Left lung (tissue), 4 donors: ENCODE measurements at regions not wholly inside any gene's neighbourhood (a gene's known extent, or its start where the extent isn't known, plus 50 kb on each side); places are given as distances from the start of the nearest gene placed in this dataset.

Experiments used
- ATAC-seq: fragments of 200-7000 bp; cut with Tn5 transposase; one replicate; pipeline ENCODE4 v1.9.1; 2020; ENCODE audit warnings: moderate library complexity
- DNase-seq, 4 donors: peaks; one replicate each; pipeline ENCODE4 v3.0.0-alpha.2; 2013 to 2020
- H3K27ac ChIP-seq, 2 donors: fragments of 200-600 bp; sonication (generic) in 1 of 2; one replicate each; pipeline versions ENCODE4 v1.5.0 to v1.8.0; 2020 to 2021
- H3K27me3 ChIP-seq, 2 donors: fragments of 200-600 bp; sonication (generic) in 1 of 2; one replicate each; pipeline versions ENCODE4 v1.5.0 to v1.8.0; 2020 to 2021
- H3K36me3 ChIP-seq, 2 donors: fragments of 200-600 bp; sonication (generic) in 1 of 2; one replicate each; pipeline versions ENCODE4 v1.5.0 to v1.8.0; 2020 to 2021
- H3K4me1 ChIP-seq, 2 donors: fragments of 200-600 bp; one replicate each; pipeline ENCODE4 v1.8.0; 2021
- H3K4me3 ChIP-seq, 2 donors: fragments of 200-600 bp; sonication (generic) in 1 of 2; one replicate each; pipeline versions ENCODE4 v1.5.0 to v1.8.0; 2020 to 2021; ENCODE audit warnings: mild to moderate bottlenecking in 1 of 2
- H3K9me3 ChIP-seq, 2 donors: fragments of 200-600 bp; sonication (generic) in 1 of 2; one replicate each; pipeline versions ENCODE4 v1.5.0 to v1.8.0; 2020 to 2021
- intact Hi-C, 2 donors: fragments of 100-400 bp; cut with DNase I; formaldehyde crosslinking; loops; one replicate each; pipeline versions ENCODE4 v1.11.2 to v1.14.2; 2022
- TF ChIP-seq, protein P1 (sequence below), 2 donors: fragments of 200-600 bp; sonication (generic) in 1 of 2; IDR thresholded peaks; one replicate each; pipeline versions ENCODE4 v1.5.0 to v1.8.0; 2021; ENCODE audit warnings: antibody characterized with exemption in 2 of 2
- donor health status: DM: no; HTN: yes; CAD: no.
- donor health status: DM: no; HTN: no; CAD: no.

DNA sequence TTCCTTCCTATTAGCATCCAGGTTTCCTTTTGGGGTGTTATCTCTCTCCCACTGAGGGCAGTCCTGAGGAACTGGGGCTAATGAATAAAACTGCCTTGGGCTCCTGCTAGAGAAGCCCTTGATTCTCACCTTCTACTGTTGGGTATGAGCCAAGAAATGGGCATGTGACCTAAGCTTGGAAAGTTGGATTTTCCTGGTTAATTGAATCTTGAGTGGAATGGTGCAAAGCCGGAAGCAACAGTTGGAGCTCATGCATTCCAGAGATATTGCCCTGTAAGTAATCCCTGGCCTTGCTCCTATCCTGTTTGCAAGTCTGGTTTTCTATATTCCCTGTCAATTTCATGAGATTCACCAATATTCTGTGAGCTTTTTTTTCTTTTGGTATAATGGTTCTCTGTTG lies 158.5 kb upstream of the ELL2 start:
- no peaks in the 10 kb centered on the region for H3K4me1 ChIP-seq
- H3K9me3 ChIP-seq = no peaks in the 10 kb centered on the region
- H3K4me3 ChIP-seq = no peak overlapping the region
- intact Hi-C loops = no loop called here
- no peaks in the 10 kb centered on the region for H3K36me3 ChIP-seq
- H3K27me3 ChIP-seq = no peaks in the 10 kb centered on the region
- no peak overlapping the region for H3K27ac ChIP-seq
- ATAC-seq = no peak
- TF ChIP-seq, protein P1, sequence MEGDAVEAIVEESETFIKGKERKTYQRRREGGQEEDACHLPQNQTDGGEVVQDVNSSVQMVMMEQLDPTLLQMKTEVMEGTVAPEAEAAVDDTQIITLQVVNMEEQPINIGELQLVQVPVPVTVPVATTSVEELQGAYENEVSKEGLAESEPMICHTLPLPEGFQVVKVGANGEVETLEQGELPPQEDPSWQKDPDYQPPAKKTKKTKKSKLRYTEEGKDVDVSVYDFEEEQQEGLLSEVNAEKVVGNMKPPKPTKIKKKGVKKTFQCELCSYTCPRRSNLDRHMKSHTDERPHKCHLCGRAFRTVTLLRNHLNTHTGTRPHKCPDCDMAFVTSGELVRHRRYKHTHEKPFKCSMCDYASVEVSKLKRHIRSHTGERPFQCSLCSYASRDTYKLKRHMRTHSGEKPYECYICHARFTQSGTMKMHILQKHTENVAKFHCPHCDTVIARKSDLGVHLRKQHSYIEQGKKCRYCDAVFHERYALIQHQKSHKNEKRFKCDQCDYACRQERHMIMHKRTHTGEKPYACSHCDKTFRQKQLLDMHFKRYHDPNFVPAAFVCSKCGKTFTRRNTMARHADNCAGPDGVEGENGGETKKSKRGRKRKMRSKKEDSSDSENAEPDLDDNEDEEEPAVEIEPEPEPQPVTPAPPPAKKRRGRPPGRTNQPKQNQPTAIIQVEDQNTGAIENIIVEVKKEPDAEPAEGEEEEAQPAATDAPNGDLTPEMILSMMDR (IDR thresholded peaks at IDR 0.05) = no peak
- no peak for DNase-seq

DNA sequence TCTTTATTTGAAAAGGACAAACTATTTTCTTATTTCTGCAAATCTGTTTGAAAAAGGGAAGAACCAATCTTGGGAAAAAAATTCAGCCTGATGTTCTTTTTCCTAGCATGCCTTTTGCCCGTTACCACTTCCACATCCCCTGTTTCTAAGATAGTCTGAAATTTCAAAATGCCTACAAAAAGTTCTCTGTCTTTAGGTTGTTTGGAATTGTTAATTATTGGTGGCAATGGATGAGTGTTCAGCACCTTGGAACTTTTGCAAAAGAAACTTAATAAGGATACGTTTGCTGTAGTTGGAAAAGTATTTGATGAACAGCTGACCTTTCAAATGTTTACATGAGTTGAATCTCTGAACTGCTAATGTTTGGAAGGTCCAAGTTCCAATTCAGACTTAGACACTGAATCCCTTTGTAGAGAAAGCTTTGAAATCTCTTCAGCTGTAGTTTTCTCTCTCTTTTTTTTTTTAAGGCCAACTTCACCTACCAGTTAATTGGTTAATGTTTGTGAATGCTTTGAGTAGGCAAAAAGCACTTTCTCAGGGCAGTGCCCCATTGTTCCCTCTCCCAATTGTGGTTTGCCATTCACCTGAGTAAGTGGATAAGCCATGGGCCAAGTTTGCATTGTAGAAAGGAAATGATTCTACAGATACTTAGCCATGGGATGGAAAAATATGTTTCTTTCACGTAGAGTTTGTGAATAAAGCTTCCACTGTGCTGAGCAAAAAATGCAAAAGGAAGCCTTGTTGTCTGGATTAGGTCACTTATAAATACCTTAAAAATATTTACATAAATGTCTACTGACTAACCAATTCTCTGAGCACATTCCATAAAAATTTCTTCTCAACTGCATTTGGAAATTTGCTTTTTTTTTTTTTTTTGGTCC lies 156.4 kb upstream of the ELL2 start:
- no peaks in the 10 kb centered on the region for H3K4me1 ChIP-seq
- intact Hi-C loops = no loop called here
- no peak overlapping the region for H3K27ac ChIP-seq
- no peaks in the 10 kb centered on the region for H3K9me3 ChIP-seq
- DNase-seq = no peak
- H3K36me3 ChIP-seq = no peaks in the 10 kb centered on the region
- no peaks in the 10 kb centered on the region for H3K27me3 ChIP-seq
- no peak for ATAC-seq
- H3K4me3 ChIP-seq = no peak overlapping the region
- TF ChIP-seq, protein P1 (IDR thresholded peaks at IDR 0.05) = no peak

DNA sequence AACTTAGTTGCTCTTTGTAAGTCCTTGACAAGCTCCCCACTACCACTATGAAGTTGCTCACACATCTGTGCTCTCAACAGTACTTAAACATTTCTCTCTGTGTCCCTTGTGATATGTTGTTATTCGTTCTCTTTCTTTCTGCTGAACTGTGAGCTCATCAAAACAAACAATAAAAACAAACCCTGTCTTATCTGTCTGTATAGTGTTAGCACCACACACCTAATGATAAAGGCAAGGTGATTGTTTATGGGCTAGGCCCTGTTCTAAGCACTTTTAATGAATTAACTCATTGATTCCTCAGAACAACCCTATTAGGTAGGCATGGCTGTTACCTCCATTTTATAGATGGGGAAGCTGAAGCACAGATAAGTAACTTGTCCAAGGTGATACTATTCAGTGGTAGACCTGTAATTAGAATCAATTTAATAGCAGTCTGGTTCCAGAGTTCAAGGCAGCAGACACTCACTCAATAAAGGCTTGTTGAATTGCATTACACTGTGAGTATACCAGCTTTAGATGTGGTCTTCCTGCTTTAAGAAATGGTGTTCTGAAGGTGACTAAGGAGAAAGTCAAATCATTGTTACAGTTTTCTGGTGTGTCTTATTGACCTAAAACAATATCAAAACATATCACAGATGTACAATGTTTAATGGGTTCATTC lies 153.6 kb upstream of the ELL2 start:
- no peak for DNase-seq

DNA sequence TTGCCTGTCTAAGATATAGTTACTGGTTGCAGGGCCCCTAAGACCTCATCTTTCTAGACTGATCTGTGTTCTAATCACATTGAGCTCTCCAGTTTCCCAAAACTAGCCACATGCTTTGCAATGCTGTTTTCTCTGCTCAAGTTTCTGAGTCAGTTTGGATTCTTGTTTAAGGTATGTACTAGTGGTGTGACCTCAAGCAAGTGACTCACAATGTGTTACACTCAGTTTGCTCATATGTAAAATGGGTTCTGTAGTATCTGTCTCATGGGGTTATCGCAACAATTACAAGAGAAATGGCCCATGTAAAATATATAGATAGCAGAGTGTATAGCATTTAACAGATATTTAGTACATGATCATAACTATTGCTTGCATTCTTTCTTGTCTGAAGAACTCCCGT lies 153.1 kb upstream of the ELL2 start:
- no peak overlapping the region for H3K27ac ChIP-seq
- H3K27me3 ChIP-seq = no peaks in the 10 kb centered on the region
- H3K36me3 ChIP-seq = no peaks in the 10 kb centered on the region
- H3K4me3 ChIP-seq = no peak overlapping the region
- no peaks in the 10 kb centered on the region for H3K9me3 ChIP-seq
- TF ChIP-seq, protein P1 (IDR thresholded peaks at IDR 0.05) = no peak
- ATAC-seq (no peak), DNase-seq (no peak)
- intact Hi-C loops = no loop called here
- H3K4me1 ChIP-seq = no peaks in the 10 kb centered on the region

More for the DNA sequence above, 153.6 kb upstream of the ELL2 start:
- Histone ChIP-seq H3K36me3 (no peaks in the 10 kb centered on the region), H3K9me3 (no peaks in the 10 kb centered on the region), H3K4me1 (no peaks in the 10 kb centered on the region), H3K4me3 (no peak overlapping the region), H3K27ac (no peak overlapping the region), H3K27me3 (no peaks in the 10 kb centered on the region)
- TF ChIP-seq, protein P1 (IDR thresholded peaks at IDR 0.05) = no peak
- ATAC-seq = no peak
- intact Hi-C loops = no loop called here

DNA sequence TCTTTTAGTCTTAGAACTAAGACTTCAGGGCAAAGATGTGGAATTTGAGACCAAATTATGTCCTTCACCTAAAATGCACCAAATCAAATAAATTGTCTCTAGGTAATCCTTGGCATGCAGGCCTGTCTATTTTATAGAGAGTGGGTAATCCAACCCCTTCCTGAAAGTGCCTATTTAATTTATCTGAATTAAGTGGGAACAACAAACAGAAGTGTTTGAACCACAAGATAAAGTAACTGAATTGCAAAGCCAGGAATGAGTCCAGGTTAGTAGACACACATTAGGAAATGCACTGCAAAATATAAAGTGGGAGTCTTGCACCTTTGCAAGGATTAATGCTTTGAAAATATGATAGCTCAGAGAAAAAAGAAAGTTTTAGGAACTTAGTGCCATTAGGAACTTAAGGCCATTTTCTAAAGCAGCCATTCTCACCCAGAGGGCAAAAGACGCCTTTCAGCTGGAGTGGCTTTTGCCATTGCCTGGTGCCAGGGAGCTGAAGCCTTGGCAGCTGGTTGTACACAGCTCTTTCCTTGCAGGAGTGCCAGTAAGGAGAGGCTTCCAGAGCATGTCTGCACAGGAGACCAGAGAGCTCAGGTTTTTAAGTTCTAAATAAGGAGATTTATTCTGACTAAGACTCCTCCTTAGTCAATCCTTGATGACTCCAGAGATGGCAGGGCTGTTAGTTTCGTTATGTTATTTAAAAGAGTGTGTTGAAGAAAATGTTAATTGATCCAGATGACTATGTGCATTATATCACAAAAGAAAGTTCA lies 151.7 kb upstream of the ELL2 start:
- intact Hi-C loops = no loop called here
- DNase-seq = peak in 1 of 4 donors; percentile 47
- Histone ChIP-seq H3K9me3 (no peaks in the 10 kb centered on the region), H3K27me3 (no peaks in the 10 kb centered on the region), H3K4me1 (no peaks in the 10 kb centered on the region), H3K4me3 (no peak overlapping the region), H3K36me3 (no peaks in the 10 kb centered on the region), H3K27ac (no peak overlapping the region)
- peak; percentile 94 for ATAC-seq
- TF ChIP-seq, protein P1 (IDR thresholded peaks at IDR 0.05) = no peak
